HG02885 (cell line): ENCODE measurements at regions not wholly inside any gene's neighbourhood (a gene's known extent, or its start where the extent isn't known, plus 50 kb on each side); places are given as distances from the start of the nearest gene placed in this dataset.

Experiments
- ATAC-seq: cut with Tn5 transposase; IDR thresholded peaks from one replicate; pipeline ENCODE4 v1.9.1; 2021; ENCODE audit warnings: mild to moderate bottlenecking; ENCODE audit not compliant: unreplicated experiment, poor library complexity

- ATAC-seq: no peak
These were observed 202.7 kb upstream of the TOPAZ1 start for GRCh38 chr3:44039006-44039405.

GRCh38 chr3:44041726-44042125, 200.0 kb upstream of the TOPAZ1 start:
- no peak for ATAC-seq

- no peak for ATAC-seq
These were observed 198.9 kb upstream of the TOPAZ1 start for GRCh38 chr3:44042772-44043171.

GRCh38 chr3:44045476-44046275, 196.0 kb upstream of the TOPAZ1 start:
- ATAC-seq: peak; percentile 90

- ATAC-seq: no peak
These were observed 193.9 kb upstream of the TOPAZ1 start for GRCh38 chr3:44047796-44048195.

GRCh38 chr3:44048196-44048924, 193.3 kb upstream of the TOPAZ1 start:
- no peak for ATAC-seq

GRCh38 chr3:44048949-44049348, 192.7 kb upstream of the TOPAZ1 start:
- no peak for ATAC-seq

- no peak for ATAC-seq
These were observed 191.6 kb upstream of the TOPAZ1 start for GRCh38 chr3:44050101-44050500.

GRCh38 chr3:44050867-44051266, 190.8 kb upstream of the TOPAZ1 start:
- no peak for ATAC-seq

- no peak for ATAC-seq
These were observed 185.7 kb upstream of the TOPAZ1 start for GRCh38 chr3:44055951-44056350.

GRCh38 chr3:44056446-44057240, 185.0 kb upstream of the TOPAZ1 start:
- ATAC-seq: no peak

- ATAC-seq: peak; percentile 96
These were observed 183.4 kb upstream of the TOPAZ1 start for GRCh38 chr3:44058022-44058867.

GRCh38 chr3:44058868-44059203, 182.8 kb upstream of the TOPAZ1 start:
- ATAC-seq: peak; percentile 7

GRCh38 chr3:44060164-44060563, 181.5 kb upstream of the TOPAZ1 start:
- no peak for ATAC-seq

- no peak for ATAC-seq
These were observed 180.4 kb upstream of the TOPAZ1 start for GRCh38 chr3:44061268-44061667.

- no peak for ATAC-seq
These were observed 179.7 kb upstream of the TOPAZ1 start for GRCh38 chr3:44061961-44062360.

- no peak for ATAC-seq
These were observed 176.2 kb upstream of the TOPAZ1 start for GRCh38 chr3:44065311-44066094.

- no peak for ATAC-seq
These were observed 174.9 kb upstream of the TOPAZ1 start for GRCh38 chr3:44066806-44067205.

- no peak for ATAC-seq
These were observed 174.3 kb upstream of the TOPAZ1 start for GRCh38 chr3:44067431-44067830.
